ENCODE measurements at regions not wholly inside any gene's neighbourhood (a gene's known extent, or its start where the extent isn't known, plus 50 kb on each side); places are given as distances from the start of the nearest gene placed in this dataset.

DNA sequence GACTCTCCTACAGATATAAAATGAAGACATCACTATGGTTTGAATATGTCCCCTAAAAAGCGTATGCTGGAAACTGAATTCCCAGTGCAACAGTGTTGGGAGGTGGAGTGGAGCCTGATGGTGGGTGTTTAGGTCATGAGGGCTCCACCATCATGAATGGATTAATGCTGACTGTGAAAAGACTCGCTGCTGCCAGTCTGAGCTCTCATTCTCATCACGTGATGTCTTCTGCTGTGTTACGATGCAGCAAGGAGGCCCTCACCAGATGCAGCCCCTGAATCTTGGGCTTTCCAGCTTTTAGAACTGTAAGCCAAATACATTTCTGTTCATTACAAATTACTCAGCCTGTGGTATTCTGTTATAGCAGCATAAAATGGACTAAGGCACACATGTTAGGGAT is 73.8 kb upstream of the PPP2R5A start:
- ChIA-PET POLR2A (no interaction called here), CTCF (interaction anchor here (1.7 kb wide), 1 partner anchor 140 kb away, joined by 4 read pairs; no protein-coding TSS in a partner anchor)
- no peak for DNase-seq (ENCODE audit: extremely low spot score)
- TF ChIP-seq, protein P1, sequence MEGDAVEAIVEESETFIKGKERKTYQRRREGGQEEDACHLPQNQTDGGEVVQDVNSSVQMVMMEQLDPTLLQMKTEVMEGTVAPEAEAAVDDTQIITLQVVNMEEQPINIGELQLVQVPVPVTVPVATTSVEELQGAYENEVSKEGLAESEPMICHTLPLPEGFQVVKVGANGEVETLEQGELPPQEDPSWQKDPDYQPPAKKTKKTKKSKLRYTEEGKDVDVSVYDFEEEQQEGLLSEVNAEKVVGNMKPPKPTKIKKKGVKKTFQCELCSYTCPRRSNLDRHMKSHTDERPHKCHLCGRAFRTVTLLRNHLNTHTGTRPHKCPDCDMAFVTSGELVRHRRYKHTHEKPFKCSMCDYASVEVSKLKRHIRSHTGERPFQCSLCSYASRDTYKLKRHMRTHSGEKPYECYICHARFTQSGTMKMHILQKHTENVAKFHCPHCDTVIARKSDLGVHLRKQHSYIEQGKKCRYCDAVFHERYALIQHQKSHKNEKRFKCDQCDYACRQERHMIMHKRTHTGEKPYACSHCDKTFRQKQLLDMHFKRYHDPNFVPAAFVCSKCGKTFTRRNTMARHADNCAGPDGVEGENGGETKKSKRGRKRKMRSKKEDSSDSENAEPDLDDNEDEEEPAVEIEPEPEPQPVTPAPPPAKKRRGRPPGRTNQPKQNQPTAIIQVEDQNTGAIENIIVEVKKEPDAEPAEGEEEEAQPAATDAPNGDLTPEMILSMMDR (IDR thresholded peaks at IDR 0.05; ENCODE audit: control extremely low read depth, extremely low read depth, low read depth, missing control alignments): no peak

DNA sequence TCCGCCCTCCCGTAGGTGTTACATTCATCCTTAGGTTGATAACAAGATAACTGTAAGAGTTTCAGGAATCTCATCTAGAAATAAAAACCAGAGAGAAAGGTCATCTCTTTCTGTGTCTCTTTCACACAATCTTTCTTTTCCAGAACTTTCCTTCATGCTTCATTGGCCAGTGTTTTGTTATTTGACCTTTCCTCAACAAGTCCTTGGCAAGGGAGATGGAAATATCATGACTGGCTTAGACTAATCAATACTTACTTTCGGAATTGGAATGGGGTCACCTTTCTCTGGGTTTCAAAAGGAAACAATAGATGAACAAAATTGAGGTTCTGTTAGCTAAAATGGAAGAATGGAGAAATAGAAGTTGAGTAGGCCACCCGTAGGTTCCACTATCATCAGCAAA is 72.9 kb upstream of the PPP2R5A start:
- DNase-seq (ENCODE audit: extremely low spot score): no peak
- TF ChIP-seq, protein P1 (IDR thresholded peaks at IDR 0.05; ENCODE audit: control extremely low read depth, extremely low read depth, low read depth, missing control alignments): no peak
- ChIA-PET POLR2A (no interaction called here), CTCF (no interaction called here)

DNA sequence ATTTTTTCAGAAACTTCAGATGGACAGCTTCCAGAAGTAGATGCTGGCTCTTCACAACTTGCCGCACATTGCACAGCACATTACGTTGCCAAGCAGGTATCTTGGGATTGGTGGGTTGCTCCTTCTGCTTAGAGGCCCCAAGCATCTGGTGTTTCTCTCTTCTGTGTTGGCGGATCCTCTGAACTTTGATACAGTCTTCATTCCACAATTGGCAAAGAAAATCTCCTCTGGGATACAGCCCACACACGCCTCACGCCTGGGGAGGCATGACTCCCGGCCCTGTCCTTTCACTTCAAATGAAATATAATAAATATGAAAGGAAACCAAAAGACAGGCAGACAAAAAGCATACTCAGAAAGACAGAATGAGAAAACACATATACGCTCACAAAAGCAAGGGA is 72.3 kb upstream of the PPP2R5A start:
- DNase-seq (ENCODE audit: extremely low spot score): no peak
- CTCF ChIA-PET: no interaction called here
- TF ChIP-seq, protein P1 (IDR thresholded peaks at IDR 0.05; ENCODE audit: control extremely low read depth, extremely low read depth, low read depth, missing control alignments): no peak
- POLR2A ChIA-PET: no interaction called here

DNA sequence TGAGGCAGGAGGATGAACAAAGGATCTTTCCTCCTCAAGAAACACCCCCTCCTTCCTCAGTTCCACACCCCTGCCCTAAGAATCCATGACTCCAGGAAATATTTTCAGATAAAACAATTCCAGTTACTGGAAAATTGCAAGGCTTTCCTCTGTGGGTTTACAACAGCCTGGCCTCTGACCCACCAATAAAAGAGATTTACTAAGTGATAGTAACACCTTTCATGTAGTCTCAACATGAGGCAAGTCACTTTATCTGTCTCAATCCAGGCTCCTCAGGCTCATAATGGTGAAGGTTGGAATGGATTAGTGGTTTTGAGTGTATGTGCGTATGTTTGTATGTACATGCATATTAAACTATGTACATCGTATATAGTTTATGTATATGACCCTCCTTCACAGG is 71.4 kb upstream of the PPP2R5A start:
- no peak for DNase-seq (ENCODE audit: extremely low spot score)
- TF ChIP-seq, protein P1 (IDR thresholded peaks at IDR 0.05; ENCODE audit: control extremely low read depth, extremely low read depth, low read depth, missing control alignments): no peak
- CTCF ChIA-PET: interaction anchor here (1.3 kb wide), 1 partner anchor 242 kb away, joined by 5 read pairs; no protein-coding TSS in a partner anchor
- POLR2A ChIA-PET: no interaction called here

DNA sequence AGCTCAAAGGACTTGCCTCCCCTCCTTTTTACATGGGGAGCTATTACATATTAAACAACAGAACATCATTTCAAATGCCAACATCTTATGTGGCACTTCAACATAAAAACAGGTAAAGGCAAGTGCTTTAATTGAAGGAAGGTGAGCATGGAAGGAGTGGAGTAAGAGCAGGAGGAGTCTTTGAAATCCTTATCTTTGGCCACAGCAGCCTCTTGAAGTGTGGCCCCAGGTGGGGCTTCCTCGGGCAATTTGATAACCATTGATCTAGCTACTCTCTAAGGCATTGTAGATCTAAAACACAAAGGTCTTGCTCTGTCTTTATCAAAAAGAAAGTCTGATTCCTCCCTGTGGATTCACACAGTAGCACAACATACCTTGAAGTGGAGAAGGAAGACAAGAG is 70.9 kb upstream of the PPP2R5A start:
- POLR2A ChIA-PET: no interaction called here
- DNase-seq (ENCODE audit: extremely low spot score): no peak
- CTCF ChIA-PET: interaction anchor here (1.3 kb wide), 1 partner anchor 241 kb away, joined by 5 read pairs; no protein-coding TSS in a partner anchor
- TF ChIP-seq, protein P1 (IDR thresholded peaks at IDR 0.05; ENCODE audit: control extremely low read depth, extremely low read depth, low read depth, missing control alignments): no peak

DNA sequence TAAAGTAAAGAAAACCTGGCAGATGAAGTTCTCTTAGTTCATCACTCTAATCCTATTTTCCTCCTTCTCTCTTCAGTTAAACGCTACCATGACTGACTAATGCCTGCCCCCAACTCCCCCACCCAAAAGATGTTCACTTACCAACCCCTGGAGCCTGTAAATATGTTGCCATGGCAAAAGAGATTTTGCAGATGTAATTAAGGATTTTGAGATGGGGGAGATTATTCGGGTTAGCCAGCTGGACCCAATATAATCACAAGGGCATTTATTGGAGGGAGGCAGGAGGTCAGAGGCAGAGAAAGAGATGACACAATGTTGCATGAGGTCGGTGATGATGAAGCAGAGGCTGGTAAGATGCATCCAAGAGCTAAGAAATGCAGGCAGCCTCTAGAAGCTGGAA is 69.3 kb upstream of the PPP2R5A start:
- CTCF ChIA-PET: interaction anchor here (0.9 to 1.4 kb wide), 2 partner anchors 12 to 134 kb away, joined by 4 read pairs; no protein-coding TSS in a partner anchor
- POLR2A ChIA-PET: no interaction called here
- TF ChIP-seq, protein P1 (IDR thresholded peaks at IDR 0.05; ENCODE audit: control extremely low read depth, extremely low read depth, low read depth, missing control alignments): no peak
- no peak for DNase-seq (ENCODE audit: extremely low spot score)

DNA sequence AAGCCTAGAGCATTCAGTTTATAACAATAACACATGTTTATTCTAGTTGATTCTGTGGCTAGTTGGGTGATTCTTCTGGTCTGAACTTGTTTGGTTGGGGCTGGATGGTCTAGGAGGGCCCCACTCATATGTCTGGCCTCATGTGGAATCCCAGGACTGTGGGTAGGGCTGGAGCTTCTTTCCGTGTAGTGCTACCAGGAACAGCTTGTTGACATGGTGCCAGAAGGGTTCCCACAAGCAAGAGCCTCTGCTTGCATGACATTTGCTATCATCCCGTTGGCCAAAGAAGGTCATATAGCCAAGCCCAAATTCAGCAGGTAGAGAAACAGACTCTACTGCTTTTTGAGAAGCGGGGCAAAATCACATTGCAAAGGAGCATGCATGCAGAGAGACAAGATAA is 67.6 kb upstream of the PPP2R5A start:
- ChIA-PET CTCF (interaction anchor here (1.2 to 1.5 kb wide), 3 partner anchors 9 to 22 kb away, joined by 3 to 4 read pairs (median 4); no protein-coding TSS in a partner anchor), POLR2A (no interaction called here)
- TF ChIP-seq, protein P1 (IDR thresholded peaks at IDR 0.05; ENCODE audit: control extremely low read depth, extremely low read depth, low read depth, missing control alignments): no peak
- no peak for DNase-seq (ENCODE audit: extremely low spot score)

Data from GM10248 (cell line).